ENCODE measurements at regions not wholly inside any gene's neighbourhood (a gene's known extent, or its start where the extent isn't known, plus 50 kb on each side); places are given as distances from the start of the nearest gene placed in this dataset.

DNA sequence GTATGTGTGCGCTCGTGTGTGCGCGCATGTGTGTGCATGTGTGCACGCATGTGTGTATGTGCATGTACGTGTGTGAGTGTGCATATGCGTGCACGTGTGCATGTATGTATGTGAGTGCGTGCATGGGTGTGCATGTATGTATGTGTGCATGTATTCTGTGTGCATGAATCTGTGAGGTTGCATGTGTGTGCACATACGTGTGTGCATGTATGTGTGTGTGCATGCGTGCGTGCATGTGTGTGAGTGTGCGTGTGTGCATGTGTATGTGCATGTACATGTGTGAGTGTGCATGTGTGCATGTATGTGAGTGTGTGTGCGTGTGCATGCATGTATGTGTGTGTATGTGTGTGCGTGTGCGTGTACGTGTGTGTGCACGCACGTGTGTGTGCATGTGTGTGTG, 241.5 kb downstream of the SHOX start:
- ChIA-PET CTCF (no interaction called here), POLR2A (ENCODE audit: low non-redundant PET) (no interaction called here)
- no peaks in the 10 kb centered on the region for H3K36me3 ChIP-seq (ENCODE audit: insufficient read depth, low read length, poor library complexity, severe bottlenecking)
- H3K9me3 ChIP-seq (ENCODE audit: low read depth, low read length, poor library complexity, severe bottlenecking) = peaks cover 15% of the 10 kb centered on the region
- no TSS peak for BruUV-seq (replicated peaks)
- intact Hi-C loops (cut with micrococcal nuclease; ENCODE audit: unreplicated experiment) = no loop called here
- no peak for TF ChIP-seq CTCF (conservative IDR thresholded peaks at IDR 0.05; ENCODE audit: low read depth, low read length)
- no peak for TF ChIP-seq EZH2 (IDR thresholded peaks at IDR 0.05; ENCODE audit: borderline replicate concordance, low read depth, low read length, poor library complexity, severe bottlenecking)
- DNase-seq (ENCODE audit: low spot score) = no peak
- no peaks in the 10 kb centered on the region for H3K27me3 ChIP-seq (replicated peaks; ENCODE audit: insufficient read depth, low read depth, low read length, poor library complexity)
- H3K4me3 ChIP-seq (ENCODE audit: low read depth, low read length, poor library complexity, severe bottlenecking) = no peak overlapping the region
- no peak overlapping the region for H3K27ac ChIP-seq (ENCODE audit: low read depth, low read length, poor library complexity, severe bottlenecking)
- no peaks in the 10 kb centered on the region for H3K4me1 ChIP-seq (ENCODE audit: insufficient read depth, low read length, poor library complexity, severe bottlenecking)

DNA sequence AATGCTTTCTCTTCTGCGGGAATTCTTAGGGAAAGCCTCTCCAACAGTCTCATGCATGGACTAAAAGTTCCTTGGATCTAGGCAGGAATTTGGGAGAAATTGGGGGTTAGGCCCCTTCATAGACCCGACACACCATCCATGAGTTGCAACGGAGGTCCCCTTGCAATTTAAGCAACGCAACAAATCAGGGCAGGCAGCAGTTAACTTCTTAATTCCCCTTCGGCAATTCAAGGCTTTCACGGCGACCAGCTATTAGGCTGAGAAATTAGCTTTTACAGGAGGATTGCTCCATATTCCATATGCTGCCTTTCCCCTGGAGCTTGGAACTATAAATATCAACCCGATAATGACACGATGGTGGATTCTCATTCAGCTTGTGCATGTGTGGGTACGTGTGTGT, 241.0 kb downstream of the SHOX start:
- H3K27me3 ChIP-seq (replicated peaks; ENCODE audit: insufficient read depth, low read depth, low read length, poor library complexity) = no peaks in the 10 kb centered on the region
- no TSS peak for BruUV-seq (replicated peaks)
- no peak overlapping the region for H3K4me3 ChIP-seq (ENCODE audit: low read depth, low read length, poor library complexity, severe bottlenecking)
- TF ChIP-seq CTCF (conservative IDR thresholded peaks at IDR 0.05; ENCODE audit: low read depth, low read length) (no peak), EZH2 (IDR thresholded peaks at IDR 0.05; ENCODE audit: borderline replicate concordance, low read depth, low read length, poor library complexity, severe bottlenecking) (no peak)
- H3K9me3 ChIP-seq (ENCODE audit: low read depth, low read length, poor library complexity, severe bottlenecking) = peaks cover 15% of the 10 kb centered on the region
- no peak overlapping the region for H3K27ac ChIP-seq (ENCODE audit: low read depth, low read length, poor library complexity, severe bottlenecking)
- H3K4me1 ChIP-seq (ENCODE audit: insufficient read depth, low read length, poor library complexity, severe bottlenecking) = no peaks in the 10 kb centered on the region
- intact Hi-C loops (cut with micrococcal nuclease; ENCODE audit: unreplicated experiment) = no loop called here
- no peaks in the 10 kb centered on the region for H3K36me3 ChIP-seq (ENCODE audit: insufficient read depth, low read length, poor library complexity, severe bottlenecking)
- ChIA-PET POLR2A (ENCODE audit: low non-redundant PET) (no interaction called here), CTCF (no interaction called here)
- DNase-seq (ENCODE audit: low spot score) = no peak

DNA sequence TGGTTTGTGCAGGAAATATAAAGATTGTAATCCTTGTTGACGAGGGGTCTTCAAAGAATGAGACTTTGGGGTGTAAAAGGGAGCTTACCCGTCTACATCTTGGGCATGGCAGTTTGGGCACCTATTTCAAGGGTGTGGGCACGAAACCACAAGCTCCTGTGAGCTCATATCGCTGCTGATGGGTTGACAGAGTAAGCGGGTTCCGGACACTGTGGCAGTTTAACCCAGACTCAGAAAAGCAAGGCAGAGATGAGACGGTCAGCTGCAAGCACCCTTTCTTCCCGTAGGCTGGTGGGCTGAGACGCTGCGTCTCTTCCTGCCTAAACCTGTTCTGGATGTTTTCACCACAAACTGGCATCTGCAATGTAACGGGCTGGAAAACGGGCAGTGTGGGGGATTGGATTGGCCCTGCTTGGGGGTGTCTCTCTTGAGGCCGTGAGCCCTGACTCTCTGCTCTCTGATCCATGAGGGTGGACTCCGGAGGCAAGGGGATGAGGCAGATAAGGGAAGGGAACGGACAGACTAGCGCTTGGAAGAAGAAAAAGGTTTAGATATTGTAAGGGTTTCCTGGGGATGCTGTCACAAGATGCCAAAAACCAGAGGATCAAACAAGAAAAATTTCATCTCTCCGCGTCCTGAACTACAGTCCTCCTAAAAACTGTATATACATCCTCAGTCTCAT, 237.5 kb downstream of the SHOX start:
- intact Hi-C loops (cut with micrococcal nuclease; ENCODE audit: unreplicated experiment) = no loop called here
- POLR2A ChIA-PET (ENCODE audit: low non-redundant PET) = no interaction called here
- Histone ChIP-seq H3K4me3 (ENCODE audit: low read depth, low read length, poor library complexity, severe bottlenecking) (no peak overlapping the region), H3K9me3 (ENCODE audit: low read depth, low read length, poor library complexity, severe bottlenecking) (peaks cover 22% of the 10 kb centered on the region), H3K36me3 (ENCODE audit: insufficient read depth, low read length, poor library complexity, severe bottlenecking) (no peaks in the 10 kb centered on the region), H3K27ac (ENCODE audit: low read depth, low read length, poor library complexity, severe bottlenecking) (no peak overlapping the region), H3K27me3 (replicated peaks; ENCODE audit: insufficient read depth, low read depth, low read length, poor library complexity) (no peaks in the 10 kb centered on the region), H3K4me1 (ENCODE audit: insufficient read depth, low read length, poor library complexity, severe bottlenecking) (no peaks in the 10 kb centered on the region)
- no peak for TF ChIP-seq CTCF (conservative IDR thresholded peaks at IDR 0.05; ENCODE audit: low read depth, low read length)
- TF ChIP-seq EZH2 (IDR thresholded peaks at IDR 0.05; ENCODE audit: borderline replicate concordance, low read depth, low read length, poor library complexity, severe bottlenecking) = no peak
- no TSS peak for BruUV-seq (replicated peaks)
- DNase-seq (ENCODE audit: low spot score) = no peak
- CTCF ChIA-PET = no interaction called here

All from A673 (cell line).